ENCODE measurements at regions not wholly inside any gene's neighbourhood (a gene's known extent, or its start where the extent isn't known, plus 50 kb on each side); places are given as distances from the start of the nearest gene placed in this dataset.

DNA sequence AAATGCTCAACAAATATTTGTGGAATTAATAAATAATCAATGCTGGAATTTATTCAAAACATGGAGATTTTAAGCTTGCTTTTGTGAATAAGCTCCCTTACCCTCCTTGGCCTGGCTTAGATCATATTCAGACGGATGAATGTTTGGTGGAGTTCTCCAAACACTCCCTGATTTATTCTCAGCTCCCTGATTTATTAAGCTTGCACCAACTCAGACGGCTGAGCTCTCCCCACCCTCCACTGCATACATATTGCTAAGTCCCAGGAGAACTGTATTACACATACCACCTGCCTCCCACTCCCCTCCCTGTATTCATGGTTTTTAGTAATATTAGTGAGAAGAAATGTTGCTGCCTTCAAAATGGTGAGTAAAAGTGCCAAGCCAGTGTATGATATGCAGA is 1057.5 kb downstream of the SORCS3 start:
- no peak for DNase-seq (ENCODE audit: low read depth)
- TF ChIP-seq, protein P1, sequence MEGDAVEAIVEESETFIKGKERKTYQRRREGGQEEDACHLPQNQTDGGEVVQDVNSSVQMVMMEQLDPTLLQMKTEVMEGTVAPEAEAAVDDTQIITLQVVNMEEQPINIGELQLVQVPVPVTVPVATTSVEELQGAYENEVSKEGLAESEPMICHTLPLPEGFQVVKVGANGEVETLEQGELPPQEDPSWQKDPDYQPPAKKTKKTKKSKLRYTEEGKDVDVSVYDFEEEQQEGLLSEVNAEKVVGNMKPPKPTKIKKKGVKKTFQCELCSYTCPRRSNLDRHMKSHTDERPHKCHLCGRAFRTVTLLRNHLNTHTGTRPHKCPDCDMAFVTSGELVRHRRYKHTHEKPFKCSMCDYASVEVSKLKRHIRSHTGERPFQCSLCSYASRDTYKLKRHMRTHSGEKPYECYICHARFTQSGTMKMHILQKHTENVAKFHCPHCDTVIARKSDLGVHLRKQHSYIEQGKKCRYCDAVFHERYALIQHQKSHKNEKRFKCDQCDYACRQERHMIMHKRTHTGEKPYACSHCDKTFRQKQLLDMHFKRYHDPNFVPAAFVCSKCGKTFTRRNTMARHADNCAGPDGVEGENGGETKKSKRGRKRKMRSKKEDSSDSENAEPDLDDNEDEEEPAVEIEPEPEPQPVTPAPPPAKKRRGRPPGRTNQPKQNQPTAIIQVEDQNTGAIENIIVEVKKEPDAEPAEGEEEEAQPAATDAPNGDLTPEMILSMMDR (conservative IDR thresholded peaks at IDR 0.05; ENCODE audit: low read depth, low read length), result no peak
- no peak overlapping the region for H3K4me3 ChIP-seq (ENCODE audit: low read length)

DNA sequence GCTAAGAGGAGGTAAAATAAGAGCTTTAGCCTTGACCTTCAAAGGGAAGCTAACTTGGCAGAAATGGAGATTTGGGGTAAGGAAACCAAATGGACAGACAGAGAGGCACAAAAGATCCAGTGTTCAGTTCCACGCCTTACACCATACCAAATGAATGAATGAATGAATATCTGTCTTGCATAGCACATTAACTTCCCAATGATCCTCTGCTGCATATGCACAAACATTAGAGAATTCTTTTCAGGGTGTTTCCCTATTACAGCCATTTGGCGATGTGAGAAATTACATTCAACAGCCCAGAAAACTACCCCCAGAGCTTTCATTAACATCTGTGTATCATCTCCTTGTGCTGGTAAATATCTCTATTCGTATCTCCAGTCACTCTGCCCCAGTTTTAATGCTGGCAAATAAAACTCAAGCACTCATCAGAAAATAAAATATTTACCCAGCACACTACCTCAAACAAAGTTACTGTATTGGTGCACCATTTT is 1056.2 kb downstream of the SORCS3 start:
- TF ChIP-seq, protein P1 (conservative IDR thresholded peaks at IDR 0.05; ENCODE audit: low read depth, low read length), result no peak
- DNase-seq (ENCODE audit: low read depth), result no peak

DNA sequence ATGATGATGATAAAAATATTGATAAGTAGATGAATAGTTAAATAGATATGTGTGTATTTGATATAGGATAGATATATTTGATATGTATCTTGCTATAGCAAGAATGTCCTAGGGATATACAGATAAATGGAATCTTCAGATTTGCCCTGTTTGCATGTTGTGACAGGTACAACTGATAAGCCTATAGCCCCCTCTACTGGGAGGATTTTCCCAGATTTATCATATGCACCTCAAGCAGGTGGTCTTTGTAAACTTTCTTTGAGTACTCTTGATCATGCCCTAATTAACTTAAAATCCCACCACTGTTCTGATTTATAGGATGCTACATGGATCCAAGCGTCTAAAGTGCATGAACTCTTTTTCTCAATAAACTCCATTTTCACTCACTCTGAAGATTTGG is 1050.7 kb downstream of the SORCS3 start:
- DNase-seq (ENCODE audit: low read depth), result peak; percentile 18
- TF ChIP-seq, protein P1 (conservative IDR thresholded peaks at IDR 0.05; ENCODE audit: low read depth, low read length), result peak; percentile 64
- H3K4me3 ChIP-seq (ENCODE audit: low read length), result no peak overlapping the region

More for the DNA sequence above, 1056.2 kb downstream of the SORCS3 start:
- no peak overlapping the region for H3K4me3 ChIP-seq (ENCODE audit: low read length)

GRCh38 chr10:105682911-105683310 is 1041.8 kb downstream of the SORCS3 start:
- no peak for DNase-seq (ENCODE audit: low read depth)
- TF ChIP-seq, protein P1 (conservative IDR thresholded peaks at IDR 0.05; ENCODE audit: low read depth, low read length), result no peak
- H3K4me3 ChIP-seq (ENCODE audit: low read length), result no peak overlapping the region

DNA sequence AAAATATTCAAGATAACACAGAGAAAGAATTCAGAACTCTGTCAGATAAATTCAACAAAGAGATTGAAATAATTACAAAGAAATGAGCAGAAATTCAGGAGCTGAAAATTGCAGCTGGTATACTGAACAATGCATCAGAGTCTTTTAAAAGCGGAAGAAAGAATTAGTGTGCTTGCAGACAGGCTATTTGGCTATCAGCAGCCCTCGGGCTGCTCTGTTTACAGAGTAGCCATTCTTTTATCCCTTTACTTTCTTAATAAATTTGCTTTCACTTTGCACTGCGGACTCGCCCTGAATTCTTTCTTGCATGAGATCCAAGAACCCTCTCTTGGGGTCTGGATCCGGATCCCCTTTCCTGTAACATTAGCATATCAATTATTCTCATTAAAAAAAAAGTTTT is 1040.0 kb downstream of the SORCS3 start:
- no peak for DNase-seq (ENCODE audit: low read depth)
- H3K4me3 ChIP-seq (ENCODE audit: low read length), result no peak overlapping the region
- TF ChIP-seq, protein P1 (conservative IDR thresholded peaks at IDR 0.05; ENCODE audit: low read depth, low read length), result no peak

- TF ChIP-seq, protein P1 (conservative IDR thresholded peaks at IDR 0.05; ENCODE audit: low read depth, low read length), result peak; percentile 19
- no peak for DNase-seq (ENCODE audit: low read depth)
- no peak overlapping the region for H3K4me3 ChIP-seq (ENCODE audit: low read length)
Measured at GRCh38 chr10:105679781-105680180, 1038.7 kb downstream of the SORCS3 start.

GRCh38 chr10:105675333-105675732 is 1034.2 kb downstream of the SORCS3 start:
- DNase-seq (ENCODE audit: low read depth), result no peak
- TF ChIP-seq, protein P1 (conservative IDR thresholded peaks at IDR 0.05; ENCODE audit: low read depth, low read length), result no peak
- H3K4me3 ChIP-seq (ENCODE audit: low read length), result no peak overlapping the region

Data from retinal pigment epithelial cell (primary cell).